ENCODE measurements at regions not wholly inside any gene's neighbourhood (a gene's known extent, or its start where the extent isn't known, plus 50 kb on each side); places are given as distances from the start of the nearest gene placed in this dataset.

- TF ChIP-seq EZH2 (IDR thresholded peaks at IDR 0.05; ENCODE audit: borderline replicate concordance, low read depth, low read length, severe bottlenecking) (no peak), MAX (IDR thresholded peaks at IDR 0.05; ENCODE audit: insufficient read depth, insufficient read length) (no peak), MYC (IDR thresholded peaks at IDR 0.05; ENCODE audit: low read depth, low read length) (no peak), POLR2A (IDR thresholded peaks at IDR 0.05; ENCODE audit: low read depth, low read length) (no peak), POLR2AphosphoS5 (IDR thresholded peaks at IDR 0.05; ENCODE audit: insufficient read depth, low read depth, low read length) (no peak), FOS (IDR thresholded peaks at IDR 0.05; ENCODE audit: borderline replicate concordance, insufficient read depth, low read length) (no peak), CTCF (IDR thresholded peaks at IDR 0.05; ENCODE audit: extremely low read depth in 1 of 2, insufficient read depth in 1 of 2, low read depth in 1 of 2, low read length in 2 of 2) (no peak), GATA2 (IDR thresholded peaks at IDR 0.05; ENCODE audit: insufficient read depth, insufficient read length, low read depth, low read length) (no peak), JUN (IDR thresholded peaks at IDR 0.05; ENCODE audit: borderline replicate concordance, insufficient read depth, insufficient read length, low read depth) (no peak)
- ChIA-PET CTCF (no interaction called here), POLR2A (no interaction called here)
- BruUV-seq (replicated peaks) = no TSS peak
- Histone ChIP-seq H3K27ac (ENCODE audit: insufficient read depth, low read depth, low read length) (no peak overlapping the region), H3K4me3 (replicated peaks in 1 of 3; ENCODE audit: insufficient read depth in 1 of 3, low read depth in 1 of 3, low read length in 3 of 3) (no peak overlapping the region), H3K27me3 (ENCODE audit: control insufficient read depth in 2 of 2, insufficient read depth in 2 of 2, low read length in 2 of 2) (peaks cover 0 to 4% of the 10 kb centered on the region in 2 experiments), H3K4me1 (ENCODE audit: control insufficient read depth, extremely low read depth, insufficient read depth, low read length) (no peaks in the 10 kb centered on the region), H3K9me3 (replicated peaks; ENCODE audit: control insufficient read depth, insufficient read depth, low read length) (no peaks in the 10 kb centered on the region), H3K4me2 (ENCODE audit: insufficient read depth, low read length) (no peak overlapping the region), H3K9me1 (replicated peaks; ENCODE audit: control insufficient read depth, extremely low read depth, insufficient read depth, low read length) (no peaks in the 10 kb centered on the region), H3K79me2 (ENCODE audit: control insufficient read depth, insufficient read depth, low read length) (no peaks in the 10 kb centered on the region), H3K9ac (replicated peaks; ENCODE audit: extremely low read depth, insufficient read depth, low read length) (no peak overlapping the region), H3K36me3 (ENCODE audit: control insufficient read depth in 2 of 2, extremely low read depth in 1 of 2, insufficient read depth in 2 of 2, low read length in 2 of 2) (no peaks in the 10 kb centered on the region), H2AFZ (ENCODE audit: low read depth, low read length) (no peak overlapping the region), H4K20me1 (replicated peaks; ENCODE audit: control insufficient read depth, extremely low read depth, insufficient read depth, low read length) (no peaks in the 10 kb centered on the region)
- DNase-seq (ENCODE audit: low read depth, low spot score) (no peak), FAIRE-seq (no peak)
- intact Hi-C loops (cut with micrococcal nuclease) (no loop called here), dilution Hi-C loops (cut with MboI; ENCODE audit: extremely low pct_ligation_motif_present, low sequenced_read_pairs) (no loop called here)
These were observed 82.3 kb downstream of the TRIM29 start for GRCh38 chr11:120055646-120056045.

All from endothelial cell of umbilical vein (primary cell).